Panc1 (cell line): ENCODE measurements at regions not wholly inside any gene's neighbourhood (a gene's known extent, or its start where the extent isn't known, plus 50 kb on each side); places are given as distances from the start of the nearest gene placed in this dataset.

Experiments used
- ATAC-seq: fragments of 200-7000 bp; cut with Tn5 transposase; 2 replicates; pipeline ENCODE4 v1.9.1; 2020; ENCODE audit warnings: mild to moderate bottlenecking, moderate library complexity
- BruUV-seq: library from RNA; stranded (reverse); fragments of 400-500 nt; replicated peaks from 2 replicates; lab custom pipeline; 2021; lab: Mats Ljungman, UMichigan
- CTCF ChIA-PET: fragments of 300-600 bp; sonication (Branson Sonifier 250); formaldehyde crosslinking; loops from one replicate; lab custom pipeline; 2022; ENCODE audit warnings: antibody characterized with exemption; lab: Charles Lee
- POLR2A ChIA-PET: fragments of 300-600 bp; sonication (Branson Sonifier 250); formaldehyde crosslinking; loops from one replicate; lab custom pipeline; 2022; ENCODE audit warnings: antibody characterized with exemption; lab: Charles Lee
- DNase-seq: peaks from one replicate; pipeline ENCODE4 v3.0.0-alpha.2; 2010; ENCODE audit warnings: low read depth, low spot score
- H3K27ac ChIP-seq: 2 replicates; pipeline ENCODE4 v1.5.1; 2011; ENCODE audit warnings: mild to moderate bottlenecking, low read length, inconsistent platforms
- H3K27me3 ChIP-seq: fragments of 200-500 bp; sonication (Bioruptor generic); 2 replicates; pipeline ENCODE4 v1.6.0; 2014; ENCODE audit warnings: low read length, inconsistent platforms; ENCODE audit not compliant: control insufficient read depth, insufficient read depth
- H3K36me3 ChIP-seq: fragments of 200-500 bp; sonication (Bioruptor generic); 2 replicates; pipeline ENCODE4 v1.5.1; 2014; ENCODE audit warnings: inconsistent platforms, mild to moderate bottlenecking, low read length, moderate library complexity; ENCODE audit not compliant: control insufficient read depth, insufficient read depth
- H3K4me1 ChIP-seq: 2 replicates; pipeline ENCODE4 v1.5.1; 2011; ENCODE audit warnings: inconsistent platforms, mild to moderate bottlenecking, low read length, moderate library complexity; ENCODE audit not compliant: control insufficient read depth, insufficient read depth
- H3K4me3 ChIP-seq, 2 experiments: 2 replicates each; pipeline ENCODE4 v1.5.1; 2011 to 2012; ENCODE audit warnings: low read depth in 2 of 2, low read length in 2 of 2, mild to moderate bottlenecking in 2 of 2, inconsistent platforms in 1 of 2, moderate library complexity in 1 of 2
- H3K9me3 ChIP-seq: fragments of 200-500 bp; sonication (Bioruptor generic); 2 replicates; pipeline ENCODE4 v1.5.1; 2014; ENCODE audit warnings: low read depth, mild to moderate bottlenecking, inconsistent platforms, low read length, moderate library complexity; ENCODE audit not compliant: control insufficient read depth, insufficient read depth
- POLR2AphosphoS5 ChIP-seq: IDR thresholded peaks from 2 replicates; pipeline ENCODE4 v1.6.1; 2012; ENCODE audit warnings: mild to moderate bottlenecking, low read depth, low read length, moderate library complexity
- SIN3A ChIP-seq: IDR thresholded peaks from 2 replicates; pipeline ENCODE4 v1.6.1; 2012; ENCODE audit warnings: low read depth, mild to moderate bottlenecking, low read length, moderate library complexity, borderline replicate concordance; ENCODE audit not compliant: insufficient read depth
- TCF7L2 ChIP-seq: IDR thresholded peaks from 2 replicates; pipeline ENCODE4 v1.6.1; 2011; ENCODE audit warnings: mild to moderate bottlenecking, low read depth, low read length, inconsistent platforms
- in situ Hi-C: cut with HindIII; loops from 2 replicates; pipeline ENCODE4 v1.10.0; 2016; ENCODE audit warnings: low sequenced_read_pairs, low pct_unique_long_range_greater_than_20kb
- intact Hi-C: fragments of 100-400 bp; cut with micrococcal nuclease; formaldehyde crosslinking; loops from one replicate; pipeline ENCODE4 v1.10.0; 2022; ENCODE audit not compliant: unreplicated experiment
- TF ChIP-seq, protein P1 (sequence below), 2 experiments: IDR thresholded peaks; 2 replicates each; pipeline ENCODE4 v1.6.1; 2011 to 2012; ENCODE audit warnings: low read depth in 2 of 2, control low read depth in 1 of 2, low read length in 1 of 2, mild to moderate bottlenecking in 1 of 2, moderate library complexity in 1 of 2; ENCODE audit not compliant: insufficient read depth in 1 of 2
- TF ChIP-seq, protein P2 (sequence below): fragments of 450-650 bp; IDR thresholded peaks from 2 replicates; pipeline ENCODE4 v1.5.1; 2017; ENCODE audit warnings: mild to moderate bottlenecking

DNA sequence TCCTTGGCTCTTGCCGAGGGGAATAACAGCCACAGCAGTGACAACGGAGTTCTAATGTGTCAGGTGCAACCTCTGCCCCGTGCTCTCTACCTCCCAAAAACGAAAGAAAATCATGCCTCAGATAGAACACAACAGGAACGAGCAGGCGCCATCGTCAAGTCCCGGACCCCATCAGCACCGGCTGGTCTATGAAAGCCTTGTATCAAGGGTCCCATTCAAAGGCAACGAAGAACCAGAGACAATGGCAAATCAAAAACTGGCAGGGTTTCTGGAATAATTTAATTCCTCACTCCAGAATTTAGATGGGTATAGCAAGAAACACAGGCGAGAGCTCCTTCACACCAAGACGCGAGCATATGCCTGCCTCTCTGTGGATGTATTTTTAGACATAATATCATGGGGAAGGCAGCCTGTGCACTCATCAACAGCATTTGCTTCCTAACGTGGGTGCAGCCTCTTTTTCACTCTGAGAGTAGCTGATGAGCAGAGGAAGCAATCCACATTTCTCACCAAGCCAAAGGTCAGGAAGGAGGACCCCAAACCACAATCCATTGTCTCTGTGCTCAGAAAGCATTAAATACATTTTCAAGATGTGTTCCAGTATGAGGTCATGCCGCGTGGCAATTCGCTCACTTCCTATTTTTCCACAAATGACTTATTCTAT, 193.4 kb upstream of the BLID start:
- ATAC-seq = no peak
- POLR2A ChIA-PET = no interaction called here

DNA sequence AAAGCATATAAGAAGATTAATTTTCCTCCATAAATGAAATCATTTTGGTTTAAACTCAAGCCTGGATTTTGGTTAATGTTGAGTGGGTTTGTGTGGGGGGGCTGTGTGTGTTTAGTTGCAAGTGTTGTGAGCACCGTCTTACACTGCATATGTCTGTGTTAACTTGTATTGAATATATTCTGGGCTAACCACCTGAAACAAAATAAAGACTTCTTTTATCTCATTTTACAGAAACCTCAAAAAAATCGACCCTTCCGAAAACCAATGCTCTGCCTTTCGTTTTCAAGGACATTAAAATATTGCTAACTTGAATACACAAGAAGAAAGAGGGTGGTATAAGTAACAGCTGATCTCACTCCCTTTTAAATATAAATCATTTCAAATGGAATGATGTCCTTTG, 192.2 kb upstream of the BLID start:
- TF ChIP-seq, protein P1, sequence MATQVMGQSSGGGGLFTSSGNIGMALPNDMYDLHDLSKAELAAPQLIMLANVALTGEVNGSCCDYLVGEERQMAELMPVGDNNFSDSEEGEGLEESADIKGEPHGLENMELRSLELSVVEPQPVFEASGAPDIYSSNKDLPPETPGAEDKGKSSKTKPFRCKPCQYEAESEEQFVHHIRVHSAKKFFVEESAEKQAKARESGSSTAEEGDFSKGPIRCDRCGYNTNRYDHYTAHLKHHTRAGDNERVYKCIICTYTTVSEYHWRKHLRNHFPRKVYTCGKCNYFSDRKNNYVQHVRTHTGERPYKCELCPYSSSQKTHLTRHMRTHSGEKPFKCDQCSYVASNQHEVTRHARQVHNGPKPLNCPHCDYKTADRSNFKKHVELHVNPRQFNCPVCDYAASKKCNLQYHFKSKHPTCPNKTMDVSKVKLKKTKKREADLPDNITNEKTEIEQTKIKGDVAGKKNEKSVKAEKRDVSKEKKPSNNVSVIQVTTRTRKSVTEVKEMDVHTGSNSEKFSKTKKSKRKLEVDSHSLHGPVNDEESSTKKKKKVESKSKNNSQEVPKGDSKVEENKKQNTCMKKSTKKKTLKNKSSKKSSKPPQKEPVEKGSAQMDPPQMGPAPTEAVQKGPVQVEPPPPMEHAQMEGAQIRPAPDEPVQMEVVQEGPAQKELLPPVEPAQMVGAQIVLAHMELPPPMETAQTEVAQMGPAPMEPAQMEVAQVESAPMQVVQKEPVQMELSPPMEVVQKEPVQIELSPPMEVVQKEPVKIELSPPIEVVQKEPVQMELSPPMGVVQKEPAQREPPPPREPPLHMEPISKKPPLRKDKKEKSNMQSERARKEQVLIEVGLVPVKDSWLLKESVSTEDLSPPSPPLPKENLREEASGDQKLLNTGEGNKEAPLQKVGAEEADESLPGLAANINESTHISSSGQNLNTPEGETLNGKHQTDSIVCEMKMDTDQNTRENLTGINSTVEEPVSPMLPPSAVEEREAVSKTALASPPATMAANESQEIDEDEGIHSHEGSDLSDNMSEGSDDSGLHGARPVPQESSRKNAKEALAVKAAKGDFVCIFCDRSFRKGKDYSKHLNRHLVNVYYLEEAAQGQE (IDR thresholded peaks at IDR 0.05; ENCODE audit: insufficient read depth in 1 of 2, low read depth in 2 of 2, low read length in 1 of 2) = no peak
- TF ChIP-seq SIN3A = no peak
- TF ChIP-seq TCF7L2 = no peak
- TF ChIP-seq, protein P2, sequence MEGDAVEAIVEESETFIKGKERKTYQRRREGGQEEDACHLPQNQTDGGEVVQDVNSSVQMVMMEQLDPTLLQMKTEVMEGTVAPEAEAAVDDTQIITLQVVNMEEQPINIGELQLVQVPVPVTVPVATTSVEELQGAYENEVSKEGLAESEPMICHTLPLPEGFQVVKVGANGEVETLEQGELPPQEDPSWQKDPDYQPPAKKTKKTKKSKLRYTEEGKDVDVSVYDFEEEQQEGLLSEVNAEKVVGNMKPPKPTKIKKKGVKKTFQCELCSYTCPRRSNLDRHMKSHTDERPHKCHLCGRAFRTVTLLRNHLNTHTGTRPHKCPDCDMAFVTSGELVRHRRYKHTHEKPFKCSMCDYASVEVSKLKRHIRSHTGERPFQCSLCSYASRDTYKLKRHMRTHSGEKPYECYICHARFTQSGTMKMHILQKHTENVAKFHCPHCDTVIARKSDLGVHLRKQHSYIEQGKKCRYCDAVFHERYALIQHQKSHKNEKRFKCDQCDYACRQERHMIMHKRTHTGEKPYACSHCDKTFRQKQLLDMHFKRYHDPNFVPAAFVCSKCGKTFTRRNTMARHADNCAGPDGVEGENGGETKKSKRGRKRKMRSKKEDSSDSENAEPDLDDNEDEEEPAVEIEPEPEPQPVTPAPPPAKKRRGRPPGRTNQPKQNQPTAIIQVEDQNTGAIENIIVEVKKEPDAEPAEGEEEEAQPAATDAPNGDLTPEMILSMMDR = no peak
- TF ChIP-seq POLR2AphosphoS5 = no peak
- Histone ChIP-seq H3K36me3 (no peaks in the 10 kb centered on the region), H3K4me1 (no peaks in the 10 kb centered on the region), H3K4me3 (no peak overlapping the region), H3K27me3 (peaks cover 32% of the 10 kb centered on the region), H3K27ac (no peak overlapping the region), H3K9me3 (no peaks in the 10 kb centered on the region)
- intact Hi-C loops (no loop called here), in situ Hi-C loops (no loop called here)
- DNase-seq (no peak), ATAC-seq (no peak)
- no TSS peak for BruUV-seq
- ChIA-PET CTCF (no interaction called here), POLR2A (no interaction called here)

More for the DNA sequence above, 193.4 kb upstream of the BLID start:
- intact Hi-C loops (no loop called here), in situ Hi-C loops (no loop called here)
- H3K9me3 ChIP-seq = no peaks in the 10 kb centered on the region
- BruUV-seq = no TSS peak
- no peak for DNase-seq
- CTCF ChIA-PET = interaction anchor here (1.1 kb wide), 1 partner anchor 94 kb away, joined by 3 read pairs; no protein-coding TSS in a partner anchor
- no peaks in the 10 kb centered on the region for H3K4me1 ChIP-seq
- no peak for TF ChIP-seq SIN3A
- TF ChIP-seq, protein P1 (IDR thresholded peaks at IDR 0.05; ENCODE audit: insufficient read depth in 1 of 2, low read depth in 2 of 2, low read length in 1 of 2) = no peak
- TF ChIP-seq, protein P2 = no peak
- TF ChIP-seq POLR2AphosphoS5 = no peak
- no peak for TF ChIP-seq TCF7L2
- H3K4me3 ChIP-seq = no peak overlapping the region
- H3K27ac ChIP-seq = no peak overlapping the region
- peaks cover 32% of the 10 kb centered on the region for H3K27me3 ChIP-seq
- H3K36me3 ChIP-seq = no peaks in the 10 kb centered on the region
